Stimulated activated CD8-positive, alpha-beta memory T cell treated with anti-CD3 and anti-CD28 coated beads, Interleukin-12 subunit alpha, Interleukin-12 subunit beta, amount 100 ng/mL, for 4 hours (primary cell): ENCODE measurements at regions not wholly inside any gene's neighbourhood (a gene's known extent, or its start where the extent isn't known, plus 50 kb on each side); places are given as distances from the start of the nearest gene placed in this dataset.

Experiments
- DNase-seq: peaks from one replicate; pipeline ENCODE4 v3.0.0-alpha.2; 2020; ENCODE audit warnings: low read depth

DNA sequence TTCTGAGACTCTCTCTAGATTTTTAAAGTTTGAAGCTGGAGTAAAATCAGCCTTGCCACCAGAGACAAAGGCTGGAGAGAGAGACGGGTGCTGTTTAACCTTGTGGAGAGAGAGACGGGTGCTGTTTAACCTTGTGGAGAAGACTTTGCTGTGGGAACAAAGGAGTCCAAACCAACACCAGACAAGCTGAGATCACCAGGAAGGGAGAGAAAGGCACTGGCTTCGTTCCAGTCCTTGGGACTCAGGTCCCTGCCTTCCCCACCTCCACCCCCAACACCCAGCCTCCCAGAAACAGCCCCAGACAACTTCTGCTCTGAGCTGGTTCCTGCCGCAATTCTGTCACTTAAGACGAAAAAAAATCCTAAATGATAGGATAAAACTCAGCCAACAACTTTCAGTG lies 1389.3 kb downstream of the AACS start:
- DNase-seq, result no peak

DNA sequence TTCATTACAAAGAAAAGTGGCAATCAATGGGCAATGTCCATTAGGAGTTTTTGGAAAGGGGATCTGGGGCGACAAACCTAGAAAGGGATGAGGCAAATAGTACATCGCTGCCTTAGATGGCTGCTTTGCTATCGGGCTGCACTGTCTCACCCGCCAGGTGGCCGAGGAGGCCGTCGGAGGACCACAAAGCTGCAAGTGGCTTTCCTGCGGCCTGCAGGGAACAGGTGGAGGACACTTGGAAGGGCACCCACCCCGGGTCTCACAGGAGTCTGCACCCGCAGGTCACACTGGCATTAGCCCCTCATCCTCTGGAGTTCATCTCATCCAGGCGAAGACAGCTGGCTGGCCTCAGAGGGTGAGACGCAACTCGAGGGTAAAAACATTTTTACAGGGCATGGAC lies 1392.5 kb downstream of the AACS start:
- DNase-seq, result no peak

DNA sequence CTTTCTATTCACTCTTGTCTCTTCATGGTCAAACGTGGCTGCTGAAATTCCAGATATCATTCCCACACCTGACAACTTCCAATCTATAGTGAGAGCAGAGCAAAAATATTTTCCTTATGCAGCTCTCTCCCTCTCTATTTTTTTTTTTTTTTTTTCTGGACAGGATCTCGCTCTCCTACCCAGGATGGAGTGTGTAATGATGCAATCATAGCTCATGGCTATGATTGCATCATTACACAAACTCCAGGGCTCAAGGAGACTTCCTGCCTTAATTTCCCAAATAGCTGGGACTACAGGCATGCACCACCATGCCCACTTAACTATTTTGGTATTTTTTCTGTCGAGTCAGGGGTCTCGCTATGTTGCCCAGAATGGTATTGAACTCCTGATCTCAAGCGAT lies 1398.9 kb downstream of the AACS start:
- no peak for DNase-seq

DNA sequence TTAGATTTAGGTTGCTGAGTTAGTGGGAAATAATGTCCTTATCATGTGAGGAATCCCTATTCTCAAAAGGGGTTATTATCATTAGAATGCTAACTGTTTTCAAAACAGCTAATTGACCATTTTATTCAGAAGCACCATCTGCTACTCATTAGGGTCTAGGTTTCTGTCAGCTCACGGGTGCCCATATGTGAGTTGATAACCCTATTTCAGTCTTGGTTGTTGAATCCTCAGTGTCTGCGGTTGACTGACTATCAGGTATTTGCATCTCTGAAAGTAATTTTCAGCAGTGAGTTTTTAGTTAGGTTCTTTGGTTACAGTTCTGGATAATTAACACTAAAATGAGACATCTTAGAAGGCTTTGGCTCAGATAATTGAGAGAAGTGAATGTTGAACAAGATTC lies 1404.0 kb downstream of the AACS start:
- no peak for DNase-seq

DNA sequence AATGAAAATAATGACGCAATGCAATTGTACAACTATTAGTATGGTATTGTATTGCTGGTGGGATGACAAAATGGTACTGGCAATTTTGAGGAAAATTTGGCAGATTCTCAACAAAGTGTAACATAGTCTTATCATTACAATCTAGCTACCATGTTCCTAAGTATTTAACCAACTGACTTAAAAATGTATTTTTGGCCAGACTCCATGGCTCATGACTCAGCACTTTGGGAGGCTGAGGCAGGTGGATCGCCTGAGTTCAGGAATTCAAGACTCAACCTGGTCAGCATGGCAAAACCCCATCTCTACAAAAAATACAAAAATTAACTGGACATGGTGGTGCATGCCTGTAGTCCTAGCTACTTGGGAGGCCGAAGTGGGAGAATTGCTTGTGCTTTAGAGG lies 1409.5 kb downstream of the AACS start:
- no peak for DNase-seq

DNA sequence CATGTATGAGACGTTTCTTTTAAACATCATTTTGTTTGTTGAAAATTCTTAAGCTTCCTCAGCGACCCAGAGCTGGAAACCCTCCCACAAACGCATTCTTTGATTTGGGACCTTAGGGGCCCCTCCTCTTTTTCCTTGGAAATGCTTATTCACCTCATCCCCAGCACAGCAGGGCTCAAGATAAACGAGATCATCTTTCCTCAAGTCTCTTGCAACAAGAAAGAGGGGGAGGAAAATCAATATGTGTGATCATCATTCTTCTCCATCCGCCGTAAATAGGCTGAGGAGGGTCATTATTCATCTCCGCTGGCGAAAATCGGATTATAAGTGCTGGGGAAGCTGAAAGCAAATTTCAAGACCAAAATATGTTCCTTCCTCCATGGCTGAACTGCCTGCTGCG lies 1415.2 kb downstream of the AACS start:
- no peak for DNase-seq

DNA sequence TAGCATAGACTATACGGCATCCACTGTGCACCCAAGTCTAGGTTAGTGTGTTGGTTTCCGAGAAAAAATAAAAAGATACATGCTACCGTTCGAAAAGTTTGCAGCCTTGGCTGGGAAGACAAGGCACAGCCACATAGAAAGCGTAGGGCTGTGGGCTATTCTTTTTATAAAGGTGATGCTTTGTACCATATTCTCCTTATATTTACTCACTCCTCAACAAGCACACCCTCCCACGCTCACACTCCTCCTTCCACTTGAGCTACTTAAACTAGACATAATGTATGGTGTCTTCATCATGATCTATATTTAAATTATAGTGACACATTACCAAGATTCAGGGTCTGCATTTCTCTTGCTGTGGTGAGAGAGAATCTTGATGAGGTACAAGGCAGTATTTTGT lies 1416.5 kb downstream of the AACS start:
- DNase-seq, result no peak

DNA sequence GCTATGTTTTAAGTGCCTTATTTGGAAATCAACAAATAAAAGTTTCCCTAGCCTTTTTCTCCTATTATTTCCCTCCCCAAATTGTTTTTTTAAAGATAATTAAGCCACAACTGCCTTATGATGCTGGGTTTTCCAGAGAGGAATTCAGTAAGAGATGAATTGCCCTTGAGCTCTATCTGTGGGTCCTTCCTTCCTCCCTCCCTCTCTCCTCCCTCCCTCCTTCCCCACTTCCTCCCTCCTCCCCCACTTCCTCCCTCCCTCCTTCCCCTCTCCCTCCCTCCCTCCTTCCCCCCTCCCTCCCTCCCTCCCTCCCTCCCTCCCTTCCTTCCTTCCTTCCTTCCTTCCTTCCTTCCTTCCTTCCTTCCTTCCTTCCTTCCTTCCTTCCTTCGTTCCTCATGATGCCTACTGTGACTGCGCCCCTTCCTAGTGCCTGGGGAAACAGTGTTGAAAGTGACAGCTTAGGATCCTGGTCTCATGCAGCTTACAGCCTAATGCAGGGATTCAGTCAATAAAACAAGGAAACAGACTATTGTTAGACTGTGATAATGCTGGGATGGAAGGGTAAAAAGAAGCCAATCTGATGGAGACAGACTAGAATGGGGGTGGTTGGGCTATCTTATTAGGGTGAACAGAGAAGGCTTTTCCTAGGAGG lies 1417.1 kb downstream of the AACS start:
- no peak for DNase-seq

DNA sequence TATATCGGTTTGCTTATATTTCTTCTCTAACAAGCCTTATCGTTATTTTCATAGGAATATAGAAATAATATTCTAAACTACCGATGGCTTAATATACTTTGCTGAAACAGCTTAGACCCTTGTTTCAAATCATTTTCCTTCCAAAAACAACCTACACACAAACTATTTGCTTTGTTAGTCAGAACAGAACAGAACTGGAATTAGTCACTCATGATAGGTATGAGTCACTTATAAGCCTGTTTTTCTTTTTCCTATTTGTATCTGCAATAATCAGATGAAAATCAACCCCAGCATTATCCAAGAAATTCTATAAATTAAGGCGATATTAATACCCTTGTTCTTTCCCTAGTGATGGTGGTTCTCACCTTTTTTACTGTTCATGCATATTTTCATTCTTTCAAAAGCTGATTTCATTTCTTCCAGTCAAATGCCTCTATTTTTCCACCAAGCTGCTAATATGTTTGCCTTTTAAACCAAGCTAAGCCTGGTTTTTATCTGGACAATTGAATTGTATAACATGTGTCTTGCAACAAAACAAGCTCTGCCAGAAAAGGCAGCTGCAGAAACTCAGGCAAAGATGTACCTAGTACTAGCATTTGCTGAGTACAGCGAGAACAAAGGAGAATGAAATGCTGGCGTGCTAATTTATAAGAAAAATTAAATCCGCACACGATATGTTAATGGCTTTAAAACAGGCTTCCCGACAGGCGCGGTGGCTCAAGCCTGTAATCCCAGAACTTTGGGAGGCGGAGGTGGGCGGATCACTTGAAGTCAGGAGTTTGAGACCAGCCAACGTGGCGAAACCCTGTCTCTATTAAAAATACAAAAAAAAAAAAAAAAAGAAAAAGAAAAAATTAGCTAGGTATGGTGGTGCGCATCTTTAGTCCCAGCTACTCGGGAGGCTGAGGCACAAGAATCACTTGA lies 1418.2 kb downstream of the AACS start:
- DNase-seq, result no peak

DNA sequence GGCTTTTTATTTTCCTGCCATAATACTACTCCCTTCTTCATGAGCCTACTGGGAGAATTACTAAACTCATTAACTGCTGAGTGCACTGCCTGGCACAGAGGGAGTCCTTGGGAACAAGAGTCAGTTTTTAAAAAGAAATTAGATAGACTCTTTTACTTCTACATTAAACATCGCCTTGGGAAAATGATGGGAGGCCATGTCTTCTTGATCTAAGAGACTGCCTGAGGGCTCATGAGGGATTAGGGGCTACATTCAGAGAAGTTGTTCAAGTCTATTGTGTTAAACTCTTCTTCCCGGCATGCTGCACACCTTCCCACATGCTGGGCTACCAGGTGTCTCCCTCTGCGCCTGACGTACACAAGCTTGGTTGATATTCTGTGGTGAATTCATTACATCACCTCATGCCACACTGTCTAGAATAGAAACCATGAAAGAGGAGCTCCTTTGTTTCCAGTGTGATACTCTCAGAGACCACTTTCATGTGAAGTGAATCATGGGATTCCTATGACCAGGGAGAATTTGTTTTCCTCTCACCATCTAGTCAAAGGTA lies 1422.3 kb downstream of the AACS start:
- DNase-seq, result no peak

DNA sequence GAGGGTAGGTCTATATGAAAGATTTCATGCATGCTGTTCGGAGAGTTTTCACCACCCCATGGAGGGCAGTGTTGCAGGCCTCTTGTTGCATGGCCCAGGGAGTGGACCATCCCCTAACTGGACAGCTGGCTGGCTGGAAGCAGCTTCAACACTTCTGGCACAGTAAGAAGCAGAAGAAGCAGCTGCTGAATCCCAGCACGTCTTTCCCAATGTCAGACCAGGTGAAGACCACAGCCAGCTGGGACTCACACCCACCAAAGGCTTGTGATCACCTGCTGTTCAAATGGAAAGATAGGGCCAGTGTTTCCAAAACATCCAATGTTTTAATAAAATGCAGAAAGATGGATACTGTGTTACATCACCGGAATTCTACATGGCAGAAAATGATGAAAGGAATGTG lies 1423.6 kb downstream of the AACS start:
- DNase-seq, result no peak

DNA sequence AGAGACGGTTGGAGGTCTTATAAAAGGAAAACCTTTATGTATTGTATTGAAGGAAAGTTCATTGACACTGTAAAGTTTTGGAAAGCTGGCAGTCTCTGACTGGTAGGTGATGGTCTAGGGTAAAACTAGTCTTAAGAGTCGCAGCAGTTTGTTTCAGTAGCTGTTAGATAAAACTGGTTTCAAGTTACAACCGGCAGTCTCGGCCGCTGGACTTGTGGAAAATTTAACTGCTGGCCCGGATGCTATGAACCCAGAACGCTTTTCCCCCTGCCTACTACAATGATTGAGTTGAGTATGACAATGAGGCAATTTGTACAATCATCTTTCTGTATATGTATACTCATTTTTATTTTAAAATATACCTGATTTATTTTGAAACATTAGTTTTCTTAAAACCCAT lies 1426.9 kb downstream of the AACS start:
- no peak for DNase-seq

DNA sequence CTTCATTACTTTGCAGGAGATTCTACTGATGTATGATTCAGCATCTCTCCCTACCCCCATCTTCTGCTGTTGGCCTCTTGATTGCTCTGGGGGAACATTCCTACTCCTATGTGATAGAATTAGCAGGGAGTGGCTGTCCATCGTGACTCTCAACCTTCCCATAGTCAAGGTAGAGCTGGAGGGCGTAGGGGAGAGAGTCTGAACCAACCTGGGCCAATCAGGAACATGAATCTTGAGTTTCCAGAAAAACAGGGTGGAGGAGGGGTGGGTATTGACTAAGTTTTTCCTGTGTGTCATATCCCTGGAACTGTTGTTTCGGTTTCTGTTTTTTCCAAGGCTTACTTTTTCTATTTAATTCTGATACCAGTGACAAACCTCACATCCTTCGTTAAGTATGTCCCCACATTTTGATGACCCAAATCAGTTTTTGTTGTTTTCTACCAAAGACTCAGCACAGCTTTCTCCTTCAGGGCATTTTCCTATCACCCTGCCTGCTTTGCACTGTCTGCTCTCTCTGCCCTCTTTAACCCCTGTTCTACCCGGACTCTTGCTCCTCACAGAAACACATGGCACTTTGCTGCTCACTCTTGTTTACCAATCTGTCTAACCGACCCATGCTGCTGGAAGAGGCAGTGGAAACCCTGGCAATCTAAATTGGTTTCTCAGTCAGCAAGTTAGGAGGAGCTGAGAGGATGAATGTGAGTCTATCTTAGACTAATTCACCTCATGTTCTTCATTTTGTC lies 1428.3 kb downstream of the AACS start:
- DNase-seq, result no peak

DNA sequence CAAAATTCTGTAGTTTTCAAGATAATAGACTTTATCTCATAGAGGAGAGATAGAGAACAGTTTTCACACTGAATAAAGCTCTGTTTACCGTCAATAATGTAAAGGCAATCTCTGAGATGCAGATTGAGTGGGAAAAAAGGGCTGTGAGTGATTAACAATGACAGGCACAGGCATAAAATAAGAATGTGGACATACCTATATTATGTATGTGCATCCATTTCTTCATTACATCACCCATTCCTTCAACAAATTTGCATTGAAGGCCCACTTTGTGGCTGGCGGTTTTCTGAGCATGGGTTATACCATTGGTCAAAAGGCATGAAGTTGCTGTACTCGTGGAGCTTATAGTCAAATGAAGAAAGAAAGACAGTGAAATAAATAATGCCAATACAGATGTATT lies 1431.0 kb downstream of the AACS start:
- no peak for DNase-seq

DNA sequence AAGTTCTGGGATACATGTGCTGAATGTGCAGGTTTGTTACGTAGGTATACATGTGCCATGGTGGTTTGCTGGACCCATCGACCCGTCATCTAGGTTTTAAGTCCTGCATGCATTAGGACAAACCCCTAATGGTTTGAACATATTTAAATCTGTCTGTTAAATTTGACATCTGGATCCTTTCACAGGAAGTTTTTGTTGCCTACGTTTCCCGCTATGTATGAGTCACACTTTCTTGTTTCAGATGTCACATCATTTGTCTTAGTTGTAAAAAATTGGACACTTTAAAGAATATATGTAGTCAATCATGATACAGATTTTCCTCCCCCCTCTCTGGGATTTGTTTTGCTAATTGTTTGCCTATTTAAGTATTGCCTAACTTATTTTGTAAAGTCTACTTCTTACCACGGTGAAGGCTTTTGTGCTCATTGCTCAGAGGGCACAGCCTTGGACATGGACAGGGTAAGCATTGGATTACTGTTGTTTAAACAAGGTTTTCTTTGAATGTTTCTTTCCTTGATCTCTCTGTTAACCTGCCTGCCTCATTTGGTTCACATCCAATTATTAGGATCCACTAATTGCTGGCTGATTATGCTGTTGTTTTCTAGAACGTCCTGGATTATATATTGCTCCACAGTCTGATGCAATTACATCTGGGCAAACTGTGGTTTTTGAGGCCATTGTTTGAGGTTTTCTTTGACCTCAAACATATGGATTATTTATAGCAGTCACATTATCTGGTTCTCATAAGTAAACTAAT lies 1441.4 kb downstream of the AACS start:
- DNase-seq, result no peak

DNA sequence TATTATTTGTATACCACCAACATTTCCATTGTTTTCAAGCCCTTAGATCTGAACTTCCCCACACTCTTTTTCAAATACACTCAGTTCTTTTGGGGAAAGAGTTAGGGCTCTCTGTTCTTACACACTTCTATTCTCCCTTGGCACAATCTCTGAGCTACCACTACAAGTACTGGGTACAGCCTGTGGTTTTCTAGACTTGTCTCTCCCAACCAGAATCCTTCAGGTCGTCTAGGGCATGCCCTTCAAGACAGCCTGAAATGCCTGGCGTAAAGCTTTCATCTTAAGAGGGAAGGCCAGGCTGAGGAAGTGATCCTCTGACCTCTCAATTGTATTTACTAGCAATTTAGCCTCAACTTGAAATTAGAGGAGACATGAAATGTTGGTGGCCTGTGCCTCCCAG lies 1442.0 kb downstream of the AACS start:
- no peak for DNase-seq

DNA sequence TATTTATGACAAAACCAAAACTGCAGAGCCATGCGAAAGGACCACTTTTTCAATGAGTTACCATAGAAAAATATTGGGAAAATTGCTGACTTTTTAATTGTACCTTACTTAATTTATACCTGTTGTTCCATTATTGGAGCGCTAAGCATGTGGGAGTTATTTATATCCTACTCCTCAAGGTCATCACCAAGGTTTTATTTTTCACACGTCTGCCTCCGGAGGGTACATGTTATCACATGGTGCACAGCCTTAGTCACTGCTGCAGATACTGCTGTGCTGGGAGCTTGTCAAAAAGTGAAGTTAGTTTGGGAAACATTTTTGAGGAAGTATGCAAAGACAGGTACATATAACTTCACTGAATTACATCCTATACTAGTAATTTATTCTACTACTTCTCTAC lies 1444.3 kb downstream of the AACS start:
- DNase-seq, result no peak

DNA sequence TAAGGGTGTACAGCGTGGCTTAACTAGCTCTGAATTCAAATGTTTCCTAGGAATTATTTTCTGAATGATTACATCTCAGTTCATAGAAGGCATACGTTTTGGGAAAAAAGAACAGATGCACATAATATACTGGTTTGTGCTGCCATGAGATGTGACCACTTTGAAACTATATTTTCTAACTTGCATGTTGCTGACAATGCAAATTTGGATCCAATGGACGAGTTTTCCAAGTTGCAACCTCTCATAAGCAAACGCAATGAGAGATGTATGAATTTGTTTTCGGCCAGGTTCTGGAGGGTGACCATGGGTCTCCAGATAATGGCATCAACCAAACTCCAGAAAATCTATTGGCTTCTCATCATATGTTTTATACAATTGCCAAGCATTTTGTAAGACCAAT lies 1445.4 kb downstream of the AACS start:
- DNase-seq, result no peak

DNA sequence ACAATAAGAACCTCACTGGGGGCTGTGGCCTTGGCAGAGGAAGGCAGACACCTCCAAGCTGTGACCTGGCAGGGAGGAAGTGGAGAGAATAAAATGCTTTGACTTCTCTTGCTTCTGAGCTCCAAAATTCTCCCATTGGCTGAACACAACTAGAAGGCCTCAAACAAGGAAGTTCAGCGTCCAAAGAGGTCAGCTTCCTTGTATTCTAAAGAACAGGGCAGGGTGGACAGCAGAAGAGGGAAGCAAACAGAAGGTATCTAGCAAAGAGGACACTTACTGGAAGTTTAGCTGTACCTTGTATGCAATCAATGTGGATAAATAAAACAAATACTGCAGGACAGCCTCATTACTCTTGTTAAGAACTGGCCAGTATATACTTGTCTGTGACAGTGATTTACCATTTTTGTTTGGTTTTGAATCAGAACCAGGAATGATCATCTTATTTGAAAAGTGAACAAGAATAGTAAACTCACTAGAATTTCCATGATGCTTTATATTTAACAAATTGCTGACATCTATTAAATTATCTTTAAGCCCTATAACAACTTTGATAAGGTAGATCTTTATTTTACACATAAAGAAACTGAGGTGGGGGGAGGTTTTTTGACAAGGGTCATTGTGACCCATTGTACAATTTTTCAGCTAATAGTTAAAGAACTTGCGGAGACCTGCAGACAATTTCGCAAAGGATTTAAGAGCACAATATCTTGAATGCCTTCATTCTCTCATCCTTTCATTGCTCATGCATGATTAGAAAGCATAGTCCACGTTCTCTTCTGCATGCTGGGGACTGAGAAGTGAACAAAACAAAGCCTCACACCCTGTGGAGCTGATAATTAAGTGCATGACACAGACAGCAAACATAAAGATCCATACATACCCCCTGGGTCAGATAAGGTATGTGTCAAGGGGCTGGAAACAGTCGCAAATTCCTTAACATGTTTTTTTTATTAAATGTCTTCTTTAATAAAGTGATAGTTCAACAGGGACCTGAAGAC lies 1448.0 kb downstream of the AACS start:
- no peak for DNase-seq

DNA sequence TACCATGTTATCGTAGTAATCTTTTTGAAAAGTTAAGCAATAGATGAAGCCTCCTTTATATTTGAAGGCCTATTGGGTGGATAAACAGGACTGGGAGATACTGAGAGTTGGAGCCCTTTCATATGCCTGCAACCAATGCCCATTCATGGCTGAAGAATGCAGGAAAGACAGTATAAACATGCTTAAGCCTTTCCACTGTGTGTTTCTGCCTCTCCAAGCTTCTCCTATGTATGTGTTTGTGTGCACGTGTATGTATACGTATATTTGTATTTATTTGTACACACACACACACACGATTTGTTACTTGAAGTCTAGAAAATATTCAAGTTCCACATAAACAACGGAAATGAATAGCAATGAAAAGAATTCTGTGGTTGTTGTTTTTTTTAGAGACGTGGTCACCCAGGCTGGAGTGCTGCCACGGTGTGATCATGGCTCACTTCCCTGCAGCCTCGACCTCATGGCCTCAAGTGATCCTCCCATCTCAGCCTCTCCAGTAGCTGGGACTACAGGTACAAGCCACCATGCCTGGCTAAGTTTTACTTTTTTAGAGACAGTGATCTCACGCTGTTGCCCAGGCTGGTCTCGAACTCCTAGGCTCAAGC lies 1453.5 kb downstream of the AACS start:
- DNase-seq, result no peak
